ENCODE measurements at regions not wholly inside any gene's neighbourhood (a gene's known extent, or its start where the extent isn't known, plus 50 kb on each side); places are given as distances from the start of the nearest gene placed in this dataset.

- DNase-seq = no peak
Measured at GRCh38 chr5:105947461-105947860, 1723.3 kb downstream of the EFNA5 start.

GRCh38 chr5:105945203-105945972 is 1725.3 kb downstream of the EFNA5 start:
- no peak for DNase-seq

GRCh38 chr5:105940181-105940580 is 1730.6 kb downstream of the EFNA5 start:
- DNase-seq = no peak

GRCh38 chr5:105934171-105934570 is 1736.6 kb downstream of the EFNA5 start:
- no peak for DNase-seq

- DNase-seq = no peak
Measured at GRCh38 chr5:105931881-105932421, 1738.8 kb downstream of the EFNA5 start.

GRCh38 chr5:105929858-105930257 is 1740.9 kb downstream of the EFNA5 start:
- no peak for DNase-seq

- DNase-seq = no peak
Measured at GRCh38 chr5:105924366-105924765, 1746.4 kb downstream of the EFNA5 start.

- no peak for DNase-seq
Measured at GRCh38 chr5:105922574-105922973, 1748.2 kb downstream of the EFNA5 start.

GRCh38 chr5:105922080-105922479 is 1748.7 kb downstream of the EFNA5 start:
- DNase-seq = no peak

- no peak for DNase-seq
Measured at GRCh38 chr5:105917189-105917588, 1753.5 kb downstream of the EFNA5 start.

- no peak for DNase-seq
Measured at GRCh38 chr5:105907016-105907415, 1763.7 kb downstream of the EFNA5 start.

GRCh38 chr5:105905392-105905791 is 1765.3 kb downstream of the EFNA5 start:
- DNase-seq = no peak

- no peak for DNase-seq
Measured at GRCh38 chr5:105903069-105903468, 1767.7 kb downstream of the EFNA5 start.

- DNase-seq = no peak
Measured at GRCh38 chr5:105899726-105900125, 1771.0 kb downstream of the EFNA5 start.

- DNase-seq = no peak
Measured at GRCh38 chr5:105898183-105898582, 1772.6 kb downstream of the EFNA5 start.

GRCh38 chr5:105885266-105885665 is 1785.5 kb downstream of the EFNA5 start:
- no peak for DNase-seq

GRCh38 chr5:105882956-105883481 is 1787.7 kb downstream of the EFNA5 start:
- DNase-seq = no peak

GRCh38 chr5:105878402-105878801 is 1792.3 kb downstream of the EFNA5 start:
- no peak for DNase-seq

GRCh38 chr5:105877592-105877991 is 1793.1 kb downstream of the EFNA5 start:
- DNase-seq = no peak

- DNase-seq = no peak
Measured at GRCh38 chr5:105874316-105874715, 1796.4 kb downstream of the EFNA5 start.

- no peak for DNase-seq
Measured at GRCh38 chr5:105872569-105873270, 1798.0 kb downstream of the EFNA5 start.

- DNase-seq = no peak
Measured at GRCh38 chr5:105868038-105868780, 1802.5 kb downstream of the EFNA5 start.

GRCh38 chr5:105865834-105866233 is 1804.9 kb downstream of the EFNA5 start:
- DNase-seq = no peak

All from activated CD4-positive, alpha-beta T cell treated with anti-CD3 and anti-CD28 coated beads, Interleukin-2, amount 50 U/mL, for 16 hours (primary cell).